ENCODE measurements at regions not wholly inside any gene's neighbourhood (a gene's known extent, or its start where the extent isn't known, plus 50 kb on each side); places are given as distances from the start of the nearest gene placed in this dataset.
A peak's percentile ranks its signal among the peaks of the same experiment; 100 is the strongest.

GRCh38 chr3:30550246-30550645 lies 56.2 kb upstream of the TGFBR2 start:
- DNase-seq (ENCODE audit: low read depth in 2 of 2) = peak; percentile 83 to 87

- DNase-seq (ENCODE audit: low read depth in 2 of 2) = no peak
These were observed 55.1 kb upstream of the TGFBR2 start for GRCh38 chr3:30551266-30551665.

GRCh38 chr3:30551927-30552326 lies 54.5 kb upstream of the TGFBR2 start:
- DNase-seq (ENCODE audit: low read depth in 2 of 2) = no peak

GRCh38 chr3:30553641-30554316 lies 52.6 kb upstream of the TGFBR2 start:
- no peak for DNase-seq (ENCODE audit: low read depth in 2 of 2)

GRCh38 chr3:30554317-30554690 lies 52.1 kb upstream of the TGFBR2 start:
- no peak for DNase-seq (ENCODE audit: low read depth in 2 of 2)

GRCh38 chr3:30555968-30556367 lies 50.4 kb upstream of the TGFBR2 start:
- DNase-seq (ENCODE audit: low read depth in 2 of 2) = no peak
